OCI-LY7 (cell line): ENCODE measurements at regions not wholly inside any gene's neighbourhood (a gene's known extent, or its start where the extent isn't known, plus 50 kb on each side); places are given as distances from the start of the nearest gene placed in this dataset.

ENCODE experiments used
- BruUV-seq: library from RNA; stranded (reverse); fragments of 400-500 nt; replicated peaks from 2 replicates; lab custom pipeline; 2021; lab: Mats Ljungman, UMichigan
- CTCF ChIA-PET: fragments of 300-600 bp; sonication (Branson Sonifier 250); formaldehyde crosslinking; loops from one replicate; lab custom pipeline; 2022; ENCODE audit warnings: antibody characterized with exemption; ENCODE audit not compliant: unreplicated experiment; lab: Charles Lee
- POLR2A ChIA-PET: fragments of 300-600 bp; sonication (Branson Sonifier 250); formaldehyde crosslinking; loops from one replicate; lab custom pipeline; 2022; ENCODE audit warnings: antibody characterized with exemption; lab: Charles Lee
- DNase-seq: peaks from one replicate; pipeline ENCODE4 v3.0.0-alpha.2; 2015; ENCODE audit warnings: low spot score
- H2AFZ ChIP-seq: fragments of 200-600 bp; sonication (generic), shearing (Covaris generic); 2 replicates; pipeline ENCODE4 v1.6.1; 2014; ENCODE audit warnings: mild to moderate bottlenecking, antibody characterized with exemption, low read length, moderate library complexity
- H3K27ac ChIP-seq: fragments of 200-600 bp; sonication (generic); 2 replicates; pipeline ENCODE4 v1.5.1; 2014; ENCODE audit warnings: mixed run types, low read depth, mild to moderate bottlenecking, moderate library complexity, low read length, inconsistent platforms; ENCODE audit not compliant: poor library complexity, severe bottlenecking
- H3K36me3 ChIP-seq: fragments of 200-600 bp; sonication (generic); 2 replicates; pipeline ENCODE4 v1.6.1; 2014; ENCODE audit warnings: mild to moderate bottlenecking, antibody characterized with exemption, low read length, moderate library complexity, mixed read lengths; ENCODE audit not compliant: insufficient read depth
- H3K4me1 ChIP-seq: fragments of 200-600 bp; sonication (generic); 2 replicates; pipeline ENCODE4 v1.5.1; 2014; ENCODE audit warnings: mild to moderate bottlenecking, low read length; ENCODE audit not compliant: insufficient read depth, poor library complexity, severe bottlenecking
- H3K4me2 ChIP-seq: fragments of 200-600 bp; sonication (generic); 2 replicates; pipeline ENCODE4 v1.6.1; 2014; ENCODE audit warnings: mild to moderate bottlenecking, low read length
- H3K4me3 ChIP-seq: fragments of 200-600 bp; sonication (generic); 2 replicates; pipeline ENCODE4 v1.5.1; 2014; ENCODE audit warnings: mild to moderate bottlenecking, low read depth, low read length; ENCODE audit not compliant: poor library complexity, severe bottlenecking
- H3K79me2 ChIP-seq: fragments of 200-600 bp; sonication (generic); 2 replicates; pipeline ENCODE4 v1.6.1; 2016; ENCODE audit warnings: low read depth, mild to moderate bottlenecking, low read length, moderate library complexity, mixed read lengths; ENCODE audit not compliant: insufficient read depth
- H3K9me2 ChIP-seq: fragments of 200-600 bp; sonication (generic); 2 replicates; pipeline ENCODE4 v1.6.1; 2016; ENCODE audit warnings: mild to moderate bottlenecking, low read length, mixed read lengths; ENCODE audit not compliant: insufficient read depth
- H3K9me3 ChIP-seq: fragments of 200-600 bp; sonication (generic); 2 replicates; pipeline ENCODE4 v1.6.1; 2014; ENCODE audit warnings: mild to moderate bottlenecking, mixed run types, low read length, mixed read lengths
- H4K20me1 ChIP-seq: fragments of 200-600 bp; sonication (generic); 2 replicates; pipeline ENCODE4 v1.6.1; 2014; ENCODE audit warnings: mild to moderate bottlenecking, antibody characterized with exemption, low read length, moderate library complexity, mixed read lengths; ENCODE audit not compliant: insufficient read depth
- CTCF ChIP-seq: fragments of 200-600 bp; sonication (generic); conservative IDR thresholded peaks from 2 replicates; pipeline ENCODE4 v1.5.1; 2014; ENCODE audit warnings: mild to moderate bottlenecking, antibody characterized with exemption, low read length, moderate library complexity, mixed read lengths
- EZH2phosphoT487 ChIP-seq: fragments of 200-600 bp; sonication (generic); IDR thresholded peaks from 2 replicates; pipeline ENCODE4 v1.6.1; 2018; ENCODE audit warnings: low read depth, borderline replicate concordance, mild to moderate bottlenecking, mixed run types, antibody characterized with exemption, low read length, moderate library complexity, mixed read lengths
- intact Hi-C: fragments of 100-400 bp; cut with micrococcal nuclease; formaldehyde crosslinking; loops from one replicate; pipeline ENCODE4 v1.10.0; 2022; ENCODE audit not compliant: unreplicated experiment

- H2AFZ ChIP-seq = no peak overlapping the region
- H3K4me1 ChIP-seq = no peaks in the 10 kb centered on the region
- intact Hi-C loops = no loop called here
- POLR2A ChIA-PET = no interaction called here
- no peak overlapping the region for H3K27ac ChIP-seq
- no peaks in the 10 kb centered on the region for H4K20me1 ChIP-seq
- no peaks in the 10 kb centered on the region for H3K79me2 ChIP-seq
- H3K9me3 ChIP-seq = no peaks in the 10 kb centered on the region
- no peak overlapping the region for H3K4me2 ChIP-seq
- BruUV-seq = no TSS peak
- H3K36me3 ChIP-seq = no peaks in the 10 kb centered on the region
- no peak for TF ChIP-seq EZH2phosphoT487
- CTCF ChIA-PET = no interaction called here
- DNase-seq = no peak
- no peaks in the 10 kb centered on the region for H3K9me2 ChIP-seq
- no peak overlapping the region for H3K4me3 ChIP-seq
Observed at GRCh38 chr2:104531122-104531521, 322.8 kb upstream of the POU3F3 start.

GRCh38 chr2:104537116-104537515 is 316.8 kb upstream of the POU3F3 start:
- intact Hi-C loops = no loop called here
- DNase-seq = no peak
- CTCF ChIA-PET = no interaction called here

GRCh38 chr2:104538077-104538476 is 315.8 kb upstream of the POU3F3 start:
- H3K4me2 ChIP-seq = no peak overlapping the region
- TF ChIP-seq CTCF (no peak), EZH2phosphoT487 (no peak)
- no TSS peak for BruUV-seq

More at GRCh38 chr2:104537116-104537515, 316.8 kb upstream of the POU3F3 start:
- POLR2A ChIA-PET = no interaction called here
- H3K9me3 ChIP-seq = no peaks in the 10 kb centered on the region
- TF ChIP-seq CTCF (no peak), EZH2phosphoT487 (no peak)
- H3K4me2 ChIP-seq = no peak overlapping the region
- no peaks in the 10 kb centered on the region for H3K79me2 ChIP-seq
- no peaks in the 10 kb centered on the region for H3K36me3 ChIP-seq
- no peak overlapping the region for H2AFZ ChIP-seq
- H3K4me1 ChIP-seq = no peaks in the 10 kb centered on the region
- H3K9me2 ChIP-seq = no peaks in the 10 kb centered on the region
- H3K27ac ChIP-seq = no peak overlapping the region
- no peak overlapping the region for H3K4me3 ChIP-seq
- BruUV-seq = no TSS peak
- H4K20me1 ChIP-seq = no peaks in the 10 kb centered on the region

More at GRCh38 chr2:104538077-104538476, 315.8 kb upstream of the POU3F3 start:
- ChIA-PET POLR2A (no interaction called here), CTCF (no interaction called here)
- Histone ChIP-seq H3K9me2 (no peaks in the 10 kb centered on the region), H3K79me2 (no peaks in the 10 kb centered on the region), H2AFZ (no peak overlapping the region), H3K36me3 (no peaks in the 10 kb centered on the region), H3K4me3 (no peak overlapping the region), H3K27ac (no peak overlapping the region), H3K4me1 (no peaks in the 10 kb centered on the region), H4K20me1 (no peaks in the 10 kb centered on the region), H3K9me3 (no peaks in the 10 kb centered on the region)
- DNase-seq = no peak
- intact Hi-C loops = no loop called here
